ENCODE measurements at regions not wholly inside any gene's neighbourhood (a gene's known extent, or its start where the extent isn't known, plus 50 kb on each side); places are given as distances from the start of the nearest gene placed in this dataset.

DNA sequence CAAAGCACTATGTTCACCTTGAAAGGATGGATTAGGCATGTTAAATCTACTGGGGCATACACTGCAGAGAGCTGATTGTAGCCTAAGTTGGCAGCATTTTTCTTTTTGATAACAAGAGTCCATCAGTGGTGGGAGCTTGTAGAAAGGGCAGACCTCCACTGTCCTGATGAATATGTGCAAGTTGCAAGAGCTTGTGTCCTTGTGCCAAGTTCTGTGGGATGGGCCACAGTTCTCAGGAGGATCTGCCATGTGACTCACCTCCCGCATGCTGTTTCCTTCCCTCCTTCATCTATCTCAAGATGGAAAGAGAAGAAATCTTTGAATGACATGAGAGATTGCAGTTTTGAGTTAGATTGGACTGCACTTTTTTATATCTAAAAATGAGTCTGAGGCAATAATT, 58.3 kb upstream of the GGTLC1 start:
- no peaks in the 10 kb centered on the region for H3K9me3 ChIP-seq (ENCODE audit: control insufficient read depth, low read length, poor library complexity, severe bottlenecking)
- Mint-ChIP-seq H3K27me3 (no peaks in the 10 kb centered on the region), H3K27ac (peak overlapping the region; percentile 32), H3K4me1 (peaks cover 24% of the 10 kb centered on the region), H3K36me3 (ENCODE audit: low read depth) (no peaks in the 10 kb centered on the region), H3K4me3 (no peak overlapping the region)
- ATAC-seq (no peak), DNase-seq (no peak)

DNA sequence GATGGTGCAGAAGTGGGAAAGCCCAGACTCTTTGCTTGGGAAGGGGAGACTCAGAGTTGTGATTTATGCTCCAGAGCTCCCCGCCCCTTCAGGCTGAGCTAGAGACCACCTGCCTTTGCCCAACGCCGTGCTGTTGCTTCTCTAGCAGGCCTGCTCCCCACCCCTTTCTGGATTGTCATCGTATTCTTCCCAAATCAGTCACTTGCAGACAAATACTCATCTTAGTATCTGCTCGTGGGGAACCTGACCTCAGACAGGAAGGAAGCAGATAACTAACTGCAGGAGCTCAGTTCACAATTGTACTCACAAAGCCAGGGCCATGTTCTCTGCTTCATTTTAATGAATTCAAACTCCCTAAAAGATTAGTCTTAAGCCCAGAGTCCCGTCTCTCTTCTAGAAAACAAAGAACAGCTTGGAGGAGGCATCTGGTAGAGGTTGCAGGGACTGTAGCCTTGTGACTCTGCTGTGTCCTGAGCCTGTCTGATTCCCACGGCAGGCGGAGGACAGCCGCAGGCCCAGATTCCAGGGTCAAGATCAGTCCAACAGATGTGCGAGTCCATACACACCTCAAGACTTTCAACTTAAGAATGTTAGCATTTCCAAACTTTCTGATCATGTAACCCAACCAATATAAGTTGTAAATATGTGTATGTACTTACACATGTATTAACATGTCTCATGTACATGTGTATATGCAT, 57.2 kb upstream of the GGTLC1 start:
- Mint-ChIP-seq H3K27me3 (no peaks in the 10 kb centered on the region), H3K4me1 (peaks cover 21% of the 10 kb centered on the region), H3K27ac (peak overlapping the region; percentile 83), H3K4me3 (peak overlapping the region; percentile 52), H3K36me3 (ENCODE audit: low read depth) (no peaks in the 10 kb centered on the region)
- no peaks in the 10 kb centered on the region for H3K9me3 ChIP-seq (ENCODE audit: control insufficient read depth, low read length, poor library complexity, severe bottlenecking)
- ATAC-seq: peak; percentile 73
- no peak for DNase-seq

DNA sequence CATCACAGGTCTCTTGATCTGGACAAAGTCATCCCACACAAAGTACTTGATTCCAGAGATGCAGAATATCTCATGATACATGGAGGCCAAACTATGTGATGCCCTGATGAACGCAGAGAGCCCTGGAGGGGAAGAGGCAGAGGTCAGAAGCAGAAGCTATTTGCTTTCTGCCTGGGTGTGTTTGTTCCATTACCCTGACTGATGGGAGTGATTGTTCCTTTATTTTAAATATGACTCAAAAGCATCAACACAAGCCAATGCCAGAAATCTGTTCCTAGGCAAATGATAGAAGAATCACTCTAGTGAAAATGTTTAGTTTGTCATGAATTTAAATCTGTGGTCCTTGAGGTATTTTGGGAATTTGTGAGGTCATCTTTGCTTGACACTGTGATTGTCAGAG, 54.7 kb upstream of the GGTLC1 start:
- Mint-ChIP-seq H3K4me3 (no peak overlapping the region), H3K36me3 (ENCODE audit: low read depth) (peaks cover 2% of the 10 kb centered on the region), H3K4me1 (peaks cover 14% of the 10 kb centered on the region), H3K27ac (no peak overlapping the region), H3K27me3 (no peaks in the 10 kb centered on the region)
- DNase-seq (no peak), ATAC-seq (no peak)
- no peaks in the 10 kb centered on the region for H3K9me3 ChIP-seq (ENCODE audit: control insufficient read depth, low read length, poor library complexity, severe bottlenecking)

DNA sequence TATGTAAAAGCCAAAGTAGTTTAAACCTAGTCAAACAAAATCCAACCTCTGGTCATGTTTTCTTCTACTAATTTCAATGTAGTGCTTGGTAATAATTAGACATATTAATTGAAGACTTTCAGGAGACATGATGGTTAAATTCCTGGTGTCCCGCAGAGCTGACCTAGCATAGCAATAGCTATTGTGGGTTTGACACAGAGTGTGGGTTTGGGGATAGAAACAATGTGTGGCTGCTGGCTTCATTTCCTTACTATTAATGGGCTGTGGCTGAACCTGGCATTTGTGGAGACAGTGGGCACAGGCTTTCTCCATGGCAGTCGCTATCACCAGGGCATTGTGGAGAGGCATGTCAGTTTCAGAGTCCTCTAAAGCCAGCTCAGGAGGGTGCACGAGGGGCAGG, 54.1 kb upstream of the GGTLC1 start:
- H3K4me1 Mint-ChIP-seq: peaks cover 14% of the 10 kb centered on the region
- H3K4me3 Mint-ChIP-seq: no peak overlapping the region

DNA sequence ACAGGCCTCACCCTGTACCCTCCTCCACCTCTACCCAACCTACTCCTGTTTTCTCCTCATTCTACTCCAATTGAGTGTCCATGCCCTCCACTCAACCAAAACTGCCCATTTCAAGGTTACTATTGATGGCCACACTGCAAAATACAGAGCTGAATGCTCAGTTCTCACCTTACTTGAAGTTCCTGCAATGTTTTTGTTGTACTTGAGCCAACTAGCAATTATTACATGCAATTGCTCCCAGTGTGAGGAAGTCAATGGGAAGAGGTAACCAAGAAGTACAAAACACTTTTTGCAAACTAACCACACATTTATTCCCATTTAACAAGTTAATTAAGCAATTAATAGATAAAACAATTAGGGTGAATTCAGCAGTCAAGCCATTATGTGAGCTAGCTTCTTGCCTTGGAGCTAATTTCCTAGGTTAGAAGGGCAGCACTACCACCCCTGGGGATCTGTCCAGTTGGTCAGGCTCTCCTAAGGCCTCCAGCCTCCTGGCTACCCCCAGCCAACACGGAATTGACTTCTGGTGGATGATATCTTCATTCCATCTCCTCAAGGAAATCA, 52.4 kb upstream of the GGTLC1 start:
- H3K9me3 ChIP-seq (ENCODE audit: control insufficient read depth, low read length, poor library complexity, severe bottlenecking): no peaks in the 10 kb centered on the region
- Mint-ChIP-seq H3K27ac (no peak overlapping the region), H3K4me3 (no peak overlapping the region), H3K4me1 (peaks cover 14% of the 10 kb centered on the region), H3K36me3 (ENCODE audit: low read depth) (peaks cover 2% of the 10 kb centered on the region), H3K27me3 (no peaks in the 10 kb centered on the region)
- no peak for DNase-seq
- ATAC-seq: no peak

More for the DNA sequence above, 54.1 kb upstream of the GGTLC1 start:
- Mint-ChIP-seq H3K27ac (no peak overlapping the region), H3K27me3 (no peaks in the 10 kb centered on the region), H3K36me3 (ENCODE audit: low read depth) (peaks cover 2% of the 10 kb centered on the region)
- DNase-seq: no peak
- no peaks in the 10 kb centered on the region for H3K9me3 ChIP-seq (ENCODE audit: control insufficient read depth, low read length, poor library complexity, severe bottlenecking)
- no peak for ATAC-seq

DNA sequence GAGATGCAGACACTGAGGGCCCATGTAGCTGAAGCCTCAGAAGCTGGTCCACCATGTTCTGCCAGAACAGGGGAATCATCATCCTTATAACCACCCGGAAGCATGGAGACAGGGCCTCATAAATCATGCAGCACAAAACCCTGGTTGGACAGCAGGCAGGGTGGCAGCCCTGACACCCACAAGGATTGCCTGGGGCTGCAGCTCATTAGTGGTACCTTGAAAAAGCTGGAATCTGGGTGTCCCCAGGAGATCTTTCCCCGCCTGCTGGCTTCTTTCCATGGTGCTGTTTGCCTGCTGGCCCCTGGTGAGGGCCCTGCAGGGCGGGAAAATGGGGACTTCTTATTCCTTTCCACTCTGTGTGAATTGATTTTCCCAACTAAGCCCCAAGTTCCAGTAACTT, 50.6 kb upstream of the GGTLC1 start:
- Mint-ChIP-seq H3K27ac (no peak overlapping the region), H3K27me3 (no peaks in the 10 kb centered on the region), H3K4me3 (no peak overlapping the region), H3K36me3 (ENCODE audit: low read depth) (peaks cover 2% of the 10 kb centered on the region), H3K4me1 (peaks cover 7% of the 10 kb centered on the region)
- no peaks in the 10 kb centered on the region for H3K9me3 ChIP-seq (ENCODE audit: control insufficient read depth, low read length, poor library complexity, severe bottlenecking)
- no peak for DNase-seq
- ATAC-seq: no peak

Measured in T-helper 17 cell (primary cell).